CD4-positive, alpha-beta T cell treated with Interferon alpha-2 for 1 hour (primary cell): ENCODE measurements at regions not wholly inside any gene's neighbourhood (a gene's known extent, or its start where the extent isn't known, plus 50 kb on each side); places are given as distances from the start of the nearest gene placed in this dataset.
"Not testable (repeated sequence)": the region's sequence is repeated elsewhere in the genome, so short reads cannot be mapped to it uniquely, and the experiment has no call there.

Source experiments
- DNase-seq, 2 donors: peaks; one replicate each; pipeline ENCODE4 v3.0.0-alpha.2; 2020 to 2022

DNA sequence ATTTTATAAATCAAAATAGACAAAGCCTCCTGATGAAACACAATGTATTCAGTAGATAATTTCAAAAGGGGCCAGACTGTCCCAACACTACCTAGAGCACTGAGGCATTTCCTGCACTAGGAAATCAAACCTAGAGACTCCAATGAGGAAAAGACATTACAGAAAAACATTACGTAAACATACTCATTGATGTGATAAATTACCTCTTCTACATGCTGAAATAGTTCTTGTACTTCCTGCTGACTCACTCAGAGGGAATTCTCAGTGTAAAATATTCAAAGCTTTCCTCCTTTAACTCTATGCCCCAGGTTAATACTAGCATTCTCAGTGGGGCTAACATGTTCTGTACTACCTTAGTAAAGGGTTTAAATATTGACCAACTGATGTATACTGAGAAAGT is 178.0 kb downstream of the ESM1 start:
- no peak for DNase-seq

DNA sequence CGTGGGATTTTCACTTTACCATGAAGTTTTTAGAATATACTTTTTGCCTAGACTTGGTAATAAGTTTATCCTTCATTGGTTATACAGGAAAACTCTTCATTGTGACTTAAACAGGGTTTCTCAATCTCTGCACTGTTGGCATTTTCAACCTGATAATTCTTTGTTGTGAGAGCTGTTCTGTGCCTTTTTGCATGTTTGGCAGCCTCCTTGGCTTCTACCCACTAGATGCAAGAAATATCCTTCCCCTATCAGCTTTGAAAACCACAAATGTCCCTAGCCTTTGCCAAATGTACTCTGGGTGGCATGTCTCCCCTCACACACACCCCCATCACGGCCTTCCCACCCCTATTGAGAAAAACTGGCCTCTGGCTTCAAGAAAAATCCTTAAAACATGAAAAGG is 180.9 kb downstream of the ESM1 start:
- no peak for DNase-seq

DNA sequence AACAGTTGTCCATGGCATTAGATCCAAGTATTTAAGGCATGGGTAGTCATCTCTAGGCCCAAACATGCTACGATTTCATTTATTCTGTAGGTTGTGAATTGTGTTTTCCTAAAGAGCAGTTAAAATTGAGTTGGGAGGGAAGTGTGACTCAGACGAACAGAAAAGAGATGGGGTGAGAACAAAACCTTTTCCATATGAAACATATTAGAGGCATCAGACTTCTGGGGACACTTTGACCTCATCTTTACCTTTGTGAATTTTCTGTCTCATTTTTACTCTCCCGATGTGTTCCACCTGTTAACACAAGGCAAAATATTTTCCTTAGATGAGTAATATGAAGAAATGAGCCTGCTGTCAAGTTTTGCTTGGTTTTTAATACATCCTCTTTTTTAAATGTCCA is 181.3 kb downstream of the ESM1 start:
- DNase-seq = no peak

DNA sequence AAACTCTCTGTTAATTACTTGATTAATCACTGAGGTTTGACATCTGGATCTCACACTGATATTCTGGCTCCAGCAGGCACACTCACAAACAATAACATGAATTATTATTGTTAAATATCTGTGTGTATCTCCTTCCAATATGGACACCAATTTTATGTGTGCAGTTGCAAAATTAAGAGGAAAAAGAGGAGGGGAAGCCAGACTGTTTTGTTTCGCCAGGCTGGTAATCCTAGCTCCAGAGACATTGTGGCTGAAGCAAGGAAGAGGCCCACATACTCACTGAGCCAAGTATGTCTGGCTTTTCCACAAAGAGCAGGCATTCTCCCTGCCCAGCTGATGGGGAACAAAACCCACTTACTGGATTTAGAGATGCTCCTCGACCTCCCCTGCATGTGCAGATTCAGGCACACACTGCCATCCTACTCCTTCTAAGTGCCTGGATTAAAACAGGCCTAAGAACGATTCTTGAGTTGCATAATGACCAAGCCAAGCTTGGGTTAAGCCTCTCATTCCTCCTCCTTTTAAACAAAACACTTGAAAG is 181.9 kb downstream of the ESM1 start:
- DNase-seq = no peak

DNA sequence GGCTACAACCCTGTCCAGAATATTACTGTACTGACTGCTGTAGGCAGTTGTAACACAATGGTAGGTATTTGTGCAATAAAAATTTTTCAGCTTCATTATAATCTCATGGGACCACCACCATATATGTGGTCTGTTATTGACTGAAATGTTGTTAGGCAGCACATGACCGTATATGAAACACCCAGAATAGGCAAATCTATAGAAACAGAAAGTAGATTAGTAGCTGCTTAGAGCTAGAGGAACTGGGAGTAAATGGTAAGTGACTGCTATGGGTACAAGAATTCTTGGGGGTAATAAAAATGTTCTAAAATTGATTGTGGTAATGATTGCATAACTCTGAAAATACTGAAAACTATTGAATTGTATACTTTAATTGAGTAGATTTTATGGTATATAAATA is 185.7 kb downstream of the ESM1 start:
- no peak for DNase-seq

DNA sequence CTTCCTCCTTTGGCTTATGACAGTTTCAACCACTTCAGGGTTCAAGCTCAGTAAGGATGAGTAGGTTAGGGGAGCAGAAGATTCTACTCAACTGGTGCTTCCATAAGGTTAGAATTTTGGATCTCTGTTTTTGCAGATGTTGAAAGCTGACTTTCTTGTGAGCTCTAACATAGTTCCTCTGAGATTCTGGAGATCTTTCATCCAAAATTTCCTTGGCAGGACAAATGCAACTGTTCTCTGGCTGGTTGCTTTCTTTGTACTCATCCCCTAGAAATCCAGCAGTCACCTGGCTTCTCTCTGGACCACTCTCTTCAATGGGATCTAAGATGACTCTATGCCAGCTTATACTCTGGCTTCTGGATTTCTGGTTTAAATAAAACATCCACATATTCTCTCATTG is 189.6 kb downstream of the ESM1 start:
- DNase-seq = no peak

DNA sequence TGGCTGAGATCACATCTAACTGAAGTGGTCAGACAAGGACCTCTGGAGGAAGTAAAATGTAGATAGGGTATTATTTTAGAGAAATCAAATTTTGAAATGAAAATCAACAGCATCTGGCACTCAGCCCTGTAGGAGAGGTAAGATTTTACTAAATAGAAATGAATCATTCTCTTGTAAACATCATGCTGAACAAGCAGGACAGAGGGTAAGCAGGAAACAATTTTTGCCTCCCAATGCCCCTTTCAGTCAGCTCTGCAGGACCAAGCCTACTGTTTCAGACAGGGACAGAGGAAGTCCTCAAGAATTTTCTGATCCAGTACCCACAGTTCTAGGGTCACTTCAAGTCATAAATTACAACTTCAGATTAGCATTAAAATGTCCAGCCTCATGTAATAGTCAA is 190.1 kb downstream of the ESM1 start:
- DNase-seq = no peak

DNA sequence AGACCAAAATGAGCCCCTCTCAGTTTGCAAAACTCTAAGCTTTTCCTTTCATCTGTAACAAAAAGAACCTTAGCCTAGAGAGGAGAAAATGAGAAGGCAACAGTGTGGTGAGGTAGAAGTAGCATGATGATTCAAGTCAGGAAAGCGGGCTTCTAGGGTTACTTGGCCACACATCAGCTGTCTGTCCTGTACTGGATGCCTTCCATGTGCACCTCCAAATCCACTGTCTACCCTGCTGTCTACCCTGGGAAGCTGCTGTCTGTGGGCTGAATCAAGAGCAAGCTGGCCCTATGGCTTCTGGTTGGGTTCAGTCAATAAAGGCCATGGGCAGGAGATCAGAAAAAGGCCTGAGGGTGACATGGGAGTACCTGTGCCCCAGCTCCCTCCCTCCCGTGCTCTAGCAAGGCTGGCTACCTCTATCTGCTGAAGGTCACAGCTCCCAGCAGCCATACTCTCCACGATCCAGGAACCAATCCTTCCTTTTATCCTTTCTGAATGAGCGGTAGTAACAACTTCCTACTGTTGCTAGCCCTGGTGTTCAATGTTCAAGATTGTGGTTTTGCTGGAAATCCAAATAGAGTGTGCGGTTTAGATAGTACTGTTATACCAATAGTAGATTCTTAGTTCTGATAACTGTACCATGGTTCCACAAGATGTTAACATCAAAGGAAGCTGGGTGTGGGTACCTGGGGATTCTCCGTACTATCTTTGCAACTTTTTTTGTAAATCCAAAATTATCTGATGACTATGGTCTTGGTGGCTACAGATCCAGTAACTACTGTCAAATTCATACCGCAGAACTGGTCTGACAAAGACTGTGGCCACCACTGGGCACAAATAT is 191.0 kb downstream of the ESM1 start:
- DNase-seq = peak in 1 of 2 donors; percentile 15

DNA sequence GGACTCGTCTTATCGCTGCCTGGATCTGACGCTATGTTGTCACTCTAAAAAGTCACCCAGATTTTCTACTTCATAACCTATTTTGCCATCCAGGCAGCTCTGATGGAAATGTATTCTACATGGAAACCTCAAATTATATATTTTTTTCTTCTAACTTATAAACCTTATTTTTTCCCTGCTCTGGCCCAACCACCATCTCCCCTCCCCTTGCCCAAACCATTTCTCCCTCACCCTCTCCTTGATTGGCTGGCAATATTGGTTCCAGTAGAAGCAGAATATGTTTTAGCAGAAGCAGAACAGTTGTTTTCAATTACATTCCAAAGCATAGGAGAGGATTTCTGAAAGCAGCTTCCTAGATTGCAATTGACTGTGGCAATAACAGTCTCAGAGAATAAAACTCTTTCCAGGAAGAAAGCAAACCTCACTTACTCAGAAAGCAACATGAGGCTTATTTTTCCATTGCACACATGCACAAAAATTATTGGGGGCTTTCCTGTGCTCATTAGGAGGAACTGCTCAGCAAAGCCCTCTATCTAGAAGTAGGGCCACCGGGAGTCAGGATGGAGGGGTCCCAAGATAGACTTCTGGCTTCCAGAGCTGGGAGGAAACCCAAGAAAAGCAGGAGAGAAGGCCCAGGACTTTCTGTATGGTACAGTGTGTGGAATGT is 191.8 kb downstream of the ESM1 start:
- DNase-seq = no peak

DNA sequence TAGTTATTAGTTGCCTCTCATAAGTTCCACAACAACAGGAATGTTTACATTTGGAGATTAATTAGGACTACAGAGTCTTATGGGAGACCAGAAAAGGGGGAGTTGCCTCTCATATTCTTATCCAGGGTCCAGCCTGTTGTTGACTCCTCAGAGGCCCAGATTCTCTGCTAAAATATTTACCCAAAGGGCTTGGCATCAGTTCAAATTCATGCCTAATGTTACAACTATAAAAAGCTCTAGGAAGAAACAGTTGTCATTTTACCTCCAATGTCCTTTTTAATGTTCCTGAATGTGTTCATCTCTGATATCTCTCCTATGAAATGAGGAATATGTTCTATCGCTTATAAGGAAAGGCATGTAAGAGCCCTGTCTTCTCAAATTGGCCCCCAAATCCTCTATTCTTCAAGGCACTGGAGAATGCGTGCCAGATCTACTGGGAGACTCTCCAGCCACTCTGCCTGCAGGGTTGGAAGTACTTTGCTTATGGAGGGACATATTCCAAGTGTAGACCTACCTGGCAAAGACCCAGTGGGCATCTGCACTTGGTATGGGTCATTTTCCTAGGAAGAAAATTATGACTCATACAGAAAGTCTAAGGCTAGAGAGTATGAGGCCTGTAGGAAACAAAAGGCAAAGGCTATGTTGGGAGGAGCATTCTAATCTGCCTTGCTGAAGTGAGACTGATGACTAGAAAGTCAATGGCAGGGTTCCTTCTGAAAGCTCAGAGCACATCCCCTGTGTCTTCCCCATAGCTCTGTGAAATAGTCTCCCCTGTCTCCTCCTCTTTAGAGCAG is 192.6 kb downstream of the ESM1 start:
- no peak for DNase-seq

DNA sequence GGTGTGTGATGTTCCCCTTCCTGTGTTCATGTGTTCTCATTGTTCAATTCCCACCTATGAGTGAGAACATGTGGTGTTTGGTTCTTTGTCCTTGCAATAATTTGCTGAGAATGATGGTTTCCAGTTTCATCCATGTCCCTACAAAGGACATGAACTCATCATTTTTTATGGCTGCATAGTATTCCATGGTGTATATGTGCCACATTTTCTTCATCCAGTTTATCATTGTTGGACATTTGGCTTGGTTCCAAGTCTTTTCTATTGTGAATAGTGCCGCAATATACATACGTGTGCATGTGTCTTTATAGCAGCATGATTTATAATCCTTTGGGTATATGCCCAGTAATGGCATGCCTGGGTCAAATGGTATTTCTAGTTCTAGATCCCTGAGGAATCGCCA is 197.5 kb downstream of the ESM1 start:
- not testable (repeated sequence) for DNase-seq

DNA sequence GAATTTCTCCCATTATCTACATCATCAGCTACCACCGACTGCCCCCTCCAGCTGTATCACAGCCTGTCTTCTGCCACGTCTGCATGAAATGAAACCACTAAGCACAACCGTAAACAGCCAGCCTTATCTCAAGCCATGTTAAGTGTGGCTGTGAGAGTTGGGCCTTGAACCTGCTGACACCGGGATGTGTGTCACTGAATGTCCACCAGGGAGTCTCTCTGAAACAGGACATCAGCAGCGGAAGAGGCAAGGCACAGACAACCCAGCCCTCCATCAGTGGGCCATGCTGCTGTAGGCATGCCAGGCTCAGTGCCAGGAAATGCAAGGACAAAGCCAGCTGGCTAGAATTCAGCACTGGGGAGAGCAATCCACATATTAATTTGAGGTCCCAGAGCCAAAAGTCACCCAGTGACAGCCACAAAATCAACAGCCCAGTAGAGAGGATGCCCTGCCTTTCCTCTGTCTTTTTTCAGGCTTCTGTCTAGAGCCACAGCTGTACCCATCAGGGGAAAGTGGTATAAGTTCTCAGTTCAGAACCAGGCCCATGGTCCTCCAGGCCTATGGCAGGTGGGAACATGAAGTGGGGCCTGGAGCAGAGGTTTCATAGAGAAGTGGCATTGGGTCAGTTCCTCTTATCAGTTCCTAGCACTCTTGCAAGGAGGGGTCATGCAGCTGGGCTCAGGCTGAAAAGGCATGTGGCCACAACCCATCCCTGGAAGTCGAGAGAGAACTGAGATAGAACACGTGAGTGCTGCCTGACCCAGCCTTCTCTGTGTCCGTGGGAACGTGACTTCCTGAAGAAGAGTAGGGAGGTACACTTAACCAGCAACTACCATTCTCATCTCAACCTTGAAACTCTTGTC is 199.4 kb downstream of the ESM1 start:
- peak; percentile 34 to 63 for DNase-seq

DNA sequence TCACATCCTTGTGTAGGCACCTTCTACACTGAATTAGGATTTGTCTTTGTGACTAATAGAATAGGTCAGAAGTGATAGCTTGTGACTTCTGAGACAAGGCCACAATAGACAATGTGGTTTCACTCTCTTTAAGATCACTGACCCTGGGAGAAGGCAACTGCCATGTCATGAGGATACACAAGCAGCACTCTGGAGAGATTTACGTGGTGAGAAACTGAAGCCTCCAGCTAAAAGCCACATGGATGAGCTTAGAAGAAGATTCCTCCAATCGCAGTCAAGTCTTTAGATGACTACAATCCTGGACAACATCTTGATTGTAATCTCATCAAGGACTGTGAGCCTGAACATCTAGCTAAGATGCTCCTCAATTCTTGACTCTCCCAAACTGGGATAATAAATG is 206.6 kb downstream of the ESM1 start:
- no peak for DNase-seq

DNA sequence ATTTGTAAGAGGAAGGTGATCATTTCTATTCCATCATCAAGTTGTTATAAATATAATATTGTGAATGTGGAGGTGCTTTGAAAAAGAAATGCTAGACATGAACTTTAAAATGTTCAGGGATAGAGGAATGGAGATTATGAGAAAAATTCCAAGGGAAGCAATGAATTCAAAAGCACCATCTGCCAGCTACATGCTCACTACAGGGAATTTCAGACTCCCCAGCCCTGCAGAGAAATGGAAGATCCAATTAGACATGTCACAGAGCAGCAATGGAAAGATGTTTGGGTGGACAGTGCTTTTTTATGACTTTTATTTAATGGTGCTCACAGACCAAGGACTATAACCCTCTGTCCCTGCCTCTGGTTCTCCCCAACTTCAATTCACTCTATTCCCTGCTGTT is 209.7 kb downstream of the ESM1 start:
- no peak for DNase-seq

DNA sequence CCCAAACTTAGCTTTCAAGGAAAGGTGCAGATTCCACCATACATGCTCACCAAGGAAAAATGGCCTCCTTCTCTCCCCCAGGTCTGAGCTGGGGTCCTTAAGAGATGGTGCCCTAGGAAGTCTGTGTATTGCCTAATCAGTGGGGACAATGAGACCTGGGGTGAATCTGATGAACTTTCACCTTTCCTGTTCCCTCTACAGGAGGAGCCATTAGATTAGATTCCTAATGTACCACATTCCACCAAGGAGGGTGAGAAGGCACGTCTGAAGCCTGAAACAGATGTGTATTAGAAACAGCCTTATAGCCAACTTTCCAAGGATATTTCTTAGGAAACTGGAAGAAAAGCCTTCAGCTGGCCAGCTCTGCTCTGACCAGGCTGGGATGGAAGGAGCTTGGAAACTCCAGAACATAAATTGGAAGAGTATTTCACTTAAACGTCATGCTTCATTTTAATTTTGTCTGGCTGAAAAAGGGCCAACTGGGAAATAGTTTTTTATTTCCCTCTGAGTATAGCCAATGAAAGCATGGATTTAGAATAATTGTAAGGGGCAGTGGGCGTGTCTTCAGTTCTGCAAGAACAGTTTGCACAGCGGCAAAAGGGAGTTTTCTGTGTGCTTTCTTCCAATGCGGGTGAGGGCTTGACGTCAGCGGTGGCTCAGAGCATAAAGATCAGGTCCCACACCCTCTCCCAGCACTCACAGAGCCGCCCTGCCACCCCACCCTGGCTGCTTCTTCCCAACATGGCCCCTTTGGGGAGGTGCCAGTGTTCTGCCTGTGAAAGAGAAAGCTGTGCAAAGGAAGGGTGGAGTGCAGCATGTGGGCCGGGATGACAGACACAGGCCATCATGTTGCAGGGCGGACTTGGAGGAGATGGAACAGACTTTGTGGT is 210.9 kb downstream of the ESM1 start:
- peak; percentile 14 to 51 for DNase-seq

DNA sequence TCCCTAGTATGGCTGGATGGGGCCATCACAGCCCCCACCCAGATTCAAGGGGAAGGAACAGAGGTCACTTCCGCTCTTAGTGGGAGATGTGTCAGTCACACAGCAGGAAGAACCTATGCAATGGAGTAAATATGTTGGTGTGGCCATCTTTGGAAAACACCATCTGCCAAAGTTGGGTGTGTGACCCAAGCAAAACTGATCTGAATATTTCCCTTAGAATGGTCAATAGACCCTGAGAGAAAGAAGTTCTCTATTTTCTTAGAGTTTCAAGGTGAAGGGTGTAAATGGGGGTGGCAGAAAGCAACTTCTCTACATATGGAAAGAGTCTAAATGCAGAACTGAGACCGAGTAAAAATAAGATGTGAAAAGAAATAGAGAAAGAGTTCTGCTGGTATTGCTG is 212.7 kb downstream of the ESM1 start:
- peak in 1 of 2 donors; percentile 37 for DNase-seq

DNA sequence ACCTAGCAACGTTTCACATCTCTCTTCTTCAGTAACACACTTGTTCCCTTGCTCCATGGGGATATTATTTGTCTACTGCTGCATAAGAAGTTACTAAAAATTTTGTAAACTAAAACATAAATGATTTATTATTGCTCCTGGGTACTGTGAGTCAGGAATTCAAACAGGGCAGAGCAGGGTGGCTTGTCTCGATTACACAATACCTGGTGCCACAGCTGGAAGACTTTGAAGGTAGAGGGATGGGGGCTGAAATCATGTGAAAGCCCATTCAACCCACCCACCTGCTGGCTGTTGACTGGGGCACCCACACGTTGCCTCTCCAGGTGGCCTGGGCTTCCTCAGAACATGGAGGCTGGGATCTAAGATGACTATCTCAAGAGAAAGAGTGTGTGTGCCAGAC is 213.2 kb downstream of the ESM1 start:
- no peak for DNase-seq

DNA sequence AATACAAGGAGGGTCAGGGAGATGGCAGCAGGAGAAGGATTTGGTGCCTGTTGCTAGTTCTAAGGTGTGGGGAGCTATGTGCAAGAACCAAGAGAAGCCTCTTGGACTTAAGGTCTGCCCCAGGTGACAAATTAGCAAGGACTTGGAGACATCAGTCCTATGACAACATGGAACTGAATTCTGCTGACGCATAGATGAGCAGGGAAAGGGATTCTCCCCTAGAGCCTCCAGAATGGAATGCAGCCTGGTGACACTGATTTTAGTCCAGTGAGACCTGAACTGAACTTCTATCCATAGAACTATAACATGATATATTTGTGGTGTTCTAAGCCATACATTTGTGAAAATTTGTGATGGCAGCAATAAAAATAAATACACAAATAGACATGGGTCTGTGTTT is 215.6 kb downstream of the ESM1 start:
- DNase-seq = no peak

DNA sequence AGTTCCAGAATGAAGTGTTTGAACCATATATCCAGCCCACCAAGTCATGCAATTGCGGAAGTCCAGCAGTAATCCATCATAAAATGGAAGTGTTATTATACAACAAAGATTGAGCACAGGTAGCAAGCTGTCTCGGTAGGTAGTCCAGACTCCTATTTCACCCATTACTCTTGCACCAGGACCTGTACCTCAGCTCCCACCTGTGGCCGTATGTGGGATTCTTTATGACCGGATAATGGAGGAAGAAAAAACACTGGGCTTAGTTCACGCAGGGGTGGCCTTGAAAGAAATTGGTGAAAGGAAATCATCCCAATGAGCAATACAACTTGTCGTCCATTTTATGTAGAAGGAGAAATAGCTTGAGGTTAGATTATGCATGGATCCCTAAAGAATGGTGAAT is 216.3 kb downstream of the ESM1 start:
- no peak for DNase-seq

DNA sequence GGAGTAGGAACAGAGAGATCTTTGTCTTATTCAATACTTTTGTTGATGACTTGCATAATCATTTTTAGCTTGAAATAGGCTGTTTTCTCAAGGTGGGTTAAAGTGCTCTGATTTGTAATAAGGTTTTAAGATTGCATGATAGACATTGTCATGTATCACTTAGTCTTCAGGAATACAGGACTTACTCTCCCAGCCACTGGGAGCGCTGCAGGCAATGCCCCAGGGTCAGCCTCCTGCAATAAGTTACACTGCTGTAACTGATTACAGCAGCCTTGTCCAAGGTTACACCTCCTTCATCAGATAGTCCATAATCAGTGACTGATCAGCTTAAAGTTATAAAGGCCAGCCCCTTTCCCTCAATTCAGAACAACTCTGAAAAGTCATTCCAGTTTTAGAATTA is 218.6 kb downstream of the ESM1 start:
- no peak for DNase-seq
